HG03064 (cell line): ENCODE measurements at regions not wholly inside any gene's neighbourhood (a gene's known extent, or its start where the extent isn't known, plus 50 kb on each side); places are given as distances from the start of the nearest gene placed in this dataset.

Experiments
- ATAC-seq: cut with Tn5 transposase; IDR thresholded peaks from one replicate; pipeline ENCODE4 v1.9.1; 2021; ENCODE audit warnings: low read depth; ENCODE audit not compliant: unreplicated experiment

DNA sequence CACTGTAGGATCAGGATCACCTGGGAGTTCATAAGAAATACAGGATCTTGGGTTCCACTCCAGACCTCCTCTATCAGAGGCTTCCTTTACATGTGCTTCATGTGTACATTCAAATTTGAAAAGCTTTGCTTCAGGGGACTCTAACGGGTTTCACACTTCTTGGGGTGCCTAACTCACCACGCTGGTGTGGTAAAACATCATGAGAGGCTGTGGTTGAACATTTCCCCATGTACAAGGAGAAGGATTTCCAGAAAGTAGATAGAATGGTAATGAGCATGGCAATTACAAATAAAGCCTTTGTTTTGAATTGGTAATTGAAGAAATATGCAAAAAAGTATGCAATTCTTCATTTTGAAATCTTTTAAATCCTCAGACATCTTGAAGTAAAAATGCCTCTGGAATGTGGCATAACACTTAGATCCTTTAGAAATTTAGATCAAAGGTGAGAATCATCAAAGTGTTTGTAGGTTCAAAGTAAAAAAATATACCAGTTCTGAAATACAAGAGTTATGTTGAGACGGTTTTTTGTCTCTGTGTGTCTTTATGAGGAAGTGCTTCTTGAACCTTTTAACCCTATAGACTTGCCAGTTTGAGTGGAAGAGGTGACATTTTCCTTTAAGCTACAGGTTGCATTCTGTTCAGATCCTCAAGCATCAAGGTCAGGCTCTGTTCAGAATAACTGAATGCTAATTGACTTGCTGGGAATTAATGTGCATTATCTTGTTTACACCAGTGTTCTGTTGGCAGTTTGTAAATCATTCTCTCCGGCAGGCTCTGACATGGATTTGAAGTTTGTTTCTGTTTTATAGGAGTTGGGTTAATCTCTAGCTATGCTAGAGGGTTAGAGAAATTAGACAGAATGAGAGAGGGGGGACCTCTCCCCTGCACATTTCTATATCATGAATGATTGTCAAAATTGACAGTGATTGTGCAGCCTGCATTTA, 415.3 kb downstream of the MAN2A1 start:
- no peak for ATAC-seq

DNA sequence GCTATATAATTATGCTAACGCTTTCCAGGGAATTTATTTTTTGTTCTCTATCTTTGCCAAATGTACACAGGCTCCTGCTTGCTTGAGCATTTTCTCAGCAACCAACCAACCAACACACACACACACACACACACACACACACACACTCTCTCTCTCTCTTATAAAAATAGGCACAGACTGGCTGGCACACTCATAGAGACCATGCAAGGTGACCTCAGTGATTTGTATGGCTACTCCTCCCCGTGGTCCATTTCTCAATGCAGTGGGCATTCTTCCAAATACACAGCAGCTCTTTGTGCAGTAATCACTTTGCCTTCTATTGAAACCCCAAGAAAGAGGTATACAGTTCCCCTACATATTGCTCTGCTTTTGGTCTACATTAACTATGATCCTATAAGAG, 416.0 kb downstream of the MAN2A1 start:
- no peak for ATAC-seq

DNA sequence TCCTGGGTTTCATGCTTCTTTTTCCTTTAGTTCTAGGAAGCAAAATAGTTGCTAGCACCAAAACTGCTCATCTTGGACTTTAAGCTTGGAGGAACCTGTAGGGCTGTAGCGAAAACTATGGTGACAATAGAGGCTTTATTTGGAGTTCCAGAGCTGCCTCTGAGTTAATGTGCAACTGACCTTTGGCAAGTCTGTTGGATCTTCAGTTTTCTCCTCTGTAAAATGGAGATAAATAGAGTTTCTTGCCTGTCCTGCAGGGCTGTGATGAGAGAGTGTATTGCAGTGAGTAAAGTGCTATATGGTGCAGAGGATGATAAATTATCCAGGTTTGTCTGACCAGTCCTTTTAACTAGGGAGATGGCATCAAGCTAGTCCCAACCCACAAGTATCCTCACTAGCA, 417.0 kb downstream of the MAN2A1 start:
- ATAC-seq, result no peak

DNA sequence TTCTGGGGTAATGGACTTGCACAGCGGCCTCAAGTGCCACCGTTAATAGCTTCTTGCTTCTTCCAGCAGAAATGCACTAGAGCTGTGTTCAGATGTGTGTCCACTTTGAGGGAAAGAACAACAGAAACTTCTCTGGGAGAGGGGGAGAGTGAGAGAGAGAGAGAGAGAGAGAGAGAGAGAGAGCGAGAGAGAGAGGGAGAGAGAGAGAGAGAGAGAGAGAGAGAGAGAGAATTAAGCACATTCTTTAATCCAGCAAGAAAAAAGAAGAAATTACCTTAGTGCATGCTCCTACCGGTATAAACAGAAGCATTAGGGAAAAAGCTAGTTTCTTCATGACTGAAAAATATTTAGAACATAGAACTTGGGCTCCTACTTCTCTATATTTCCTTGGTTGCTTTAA, 418.8 kb downstream of the MAN2A1 start:
- no peak for ATAC-seq

DNA sequence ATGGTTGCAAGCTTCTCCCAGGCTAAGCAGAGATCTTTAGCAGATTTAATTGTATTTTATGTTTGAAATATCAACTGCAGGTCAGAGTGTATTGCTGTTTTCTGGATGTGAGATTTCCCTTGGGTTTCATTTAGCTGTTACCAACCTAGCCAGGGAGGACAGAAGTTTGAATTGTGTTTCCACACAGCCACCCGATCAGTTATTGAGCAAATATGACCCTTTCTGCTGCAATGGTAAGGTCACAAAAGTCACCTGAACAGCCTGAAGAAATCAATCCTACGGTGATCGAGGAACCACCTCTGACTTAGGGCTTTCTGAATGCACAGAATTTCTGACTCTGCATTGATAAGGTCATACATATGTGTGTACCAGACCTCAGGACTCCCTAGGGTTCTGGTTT, 419.9 kb downstream of the MAN2A1 start:
- ATAC-seq, result no peak

DNA sequence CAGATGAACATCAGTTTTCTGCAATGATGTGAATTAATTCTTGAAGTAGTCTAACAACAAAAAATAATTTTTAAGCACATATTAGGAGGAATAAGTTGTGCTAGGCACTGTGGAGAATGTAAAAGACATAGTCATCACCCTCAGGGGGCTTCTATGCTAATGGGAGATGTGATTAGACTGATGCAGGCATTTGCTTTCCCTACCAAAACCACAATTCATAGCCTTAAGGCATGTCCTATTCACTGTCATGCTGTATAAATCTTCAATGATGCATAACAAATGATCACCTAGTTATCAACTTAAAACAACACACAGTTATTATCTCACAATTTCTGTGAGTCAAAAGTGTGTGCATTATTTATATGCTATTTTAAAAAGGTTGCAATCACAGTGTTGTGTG, 422.6 kb downstream of the MAN2A1 start:
- no peak for ATAC-seq

DNA sequence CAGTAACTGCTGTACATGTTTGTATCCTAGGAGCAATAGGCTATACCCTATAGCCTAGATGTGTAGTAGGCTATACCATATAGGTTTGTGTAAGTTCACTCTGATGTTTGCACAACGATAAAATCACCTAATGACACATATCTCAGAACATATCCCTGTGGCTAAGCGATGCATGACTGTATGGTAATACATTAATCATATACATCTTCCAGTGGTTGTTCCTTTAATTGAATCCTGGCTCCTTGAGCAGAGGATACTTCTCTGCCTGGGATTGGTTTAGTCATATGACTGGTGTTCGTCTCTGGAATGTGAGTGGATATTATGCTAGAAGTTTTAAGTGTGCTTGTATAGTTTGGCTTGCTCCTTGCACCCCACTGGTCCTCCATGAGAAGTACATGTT, 425.8 kb downstream of the MAN2A1 start:
- ATAC-seq, result no peak

DNA sequence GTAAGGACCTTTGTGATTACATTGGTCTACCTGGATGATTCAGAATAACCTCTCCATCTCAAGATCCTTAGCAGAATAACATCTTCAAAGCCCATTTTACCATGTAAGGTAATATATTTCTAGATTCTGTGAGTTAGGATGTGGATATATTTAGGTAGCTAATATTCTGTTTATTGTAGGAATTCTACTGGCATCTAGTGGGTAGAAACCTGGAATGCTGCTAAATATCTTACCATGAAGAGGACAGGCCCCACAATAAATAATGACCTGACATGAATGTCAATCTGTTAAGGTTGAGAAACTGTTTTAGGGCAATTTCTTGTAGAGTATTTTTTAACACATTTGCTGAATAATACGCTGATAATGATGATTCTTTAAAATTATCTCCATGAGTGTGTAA, 426.8 kb downstream of the MAN2A1 start:
- no peak for ATAC-seq

DNA sequence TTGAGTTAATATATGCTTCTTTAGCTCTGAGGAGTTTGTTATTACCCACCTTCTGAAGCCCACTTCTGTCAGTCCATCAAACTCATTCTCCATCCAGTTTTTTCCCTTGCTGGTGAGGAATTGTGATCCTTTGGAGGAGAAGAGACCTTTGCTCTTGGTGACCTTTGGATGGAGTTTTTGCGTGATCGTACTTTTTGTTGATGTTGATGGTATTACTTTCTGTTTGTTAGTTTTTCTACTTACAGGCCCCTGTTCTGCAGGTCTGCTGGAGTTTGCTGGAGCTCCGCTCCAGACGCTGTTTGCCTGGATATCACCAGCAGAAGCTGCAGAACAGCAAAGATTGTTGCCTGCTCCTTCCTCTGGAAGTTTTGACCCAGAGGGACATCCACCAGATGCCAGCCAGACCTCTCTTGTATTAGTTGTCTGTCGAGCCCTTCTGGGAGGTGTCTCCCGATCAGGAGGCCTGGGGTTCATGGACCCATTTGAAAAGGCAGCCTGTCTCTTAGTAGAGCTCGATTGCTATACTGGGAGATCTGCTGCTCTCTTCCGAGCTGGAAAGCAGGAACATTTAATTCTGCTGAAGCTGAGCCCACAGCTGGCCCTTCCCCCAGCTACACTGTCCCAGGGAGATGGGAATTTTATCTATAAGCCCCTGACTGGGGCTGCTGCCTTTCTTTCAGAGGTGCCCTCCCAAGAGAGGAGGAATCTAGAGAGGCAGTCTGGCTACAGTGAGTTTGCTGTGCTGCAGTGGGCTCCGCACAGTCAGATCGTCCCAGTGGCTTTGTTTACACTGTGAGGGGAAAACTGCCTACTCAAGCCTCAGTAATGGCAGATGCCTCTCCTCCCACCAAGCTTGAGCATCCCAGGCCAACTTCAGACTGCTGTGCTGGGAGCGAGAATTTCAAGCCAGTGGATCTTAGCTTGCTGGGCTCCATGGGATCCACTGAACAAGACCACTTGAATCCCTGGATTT, 445.5 kb downstream of the MAN2A1 start:
- no peak for ATAC-seq

DNA sequence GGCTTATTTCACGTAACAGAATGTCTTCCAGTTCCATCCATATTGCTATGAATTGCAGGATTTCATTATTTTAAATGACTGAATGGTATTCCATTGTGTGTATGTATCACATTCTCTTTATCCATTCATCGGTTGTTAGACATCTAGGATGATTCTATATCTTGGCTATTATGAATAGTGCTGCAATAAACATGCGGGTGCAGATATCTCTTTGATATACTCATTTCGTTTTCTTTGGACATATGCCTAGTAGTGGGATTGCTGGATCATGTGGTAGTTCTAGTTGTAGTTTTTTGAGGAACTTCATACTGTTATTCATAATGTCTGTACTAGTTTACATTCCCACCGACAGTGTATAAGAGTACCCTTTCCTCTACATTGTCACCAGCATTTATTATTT, 460.5 kb downstream of the MAN2A1 start:
- no peak for ATAC-seq

DNA sequence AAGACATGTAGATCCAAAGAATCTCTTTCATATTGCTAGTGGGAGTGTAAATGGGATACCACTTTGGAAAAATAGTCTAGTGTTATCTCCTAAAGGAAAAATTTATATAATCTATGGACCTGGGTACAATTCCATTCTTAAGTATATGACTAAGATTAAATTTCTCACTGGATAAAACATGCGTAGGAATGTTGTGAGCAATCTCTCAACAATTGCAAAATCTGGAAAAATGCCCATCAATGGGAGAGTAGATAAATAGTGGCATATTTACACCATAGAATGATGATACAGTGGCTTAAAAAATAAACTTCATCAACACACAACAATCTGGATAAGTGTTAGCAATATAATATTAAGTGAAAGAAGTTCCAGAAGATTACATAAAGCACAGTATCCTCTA, 469.5 kb downstream of the MAN2A1 start:
- no peak for ATAC-seq

DNA sequence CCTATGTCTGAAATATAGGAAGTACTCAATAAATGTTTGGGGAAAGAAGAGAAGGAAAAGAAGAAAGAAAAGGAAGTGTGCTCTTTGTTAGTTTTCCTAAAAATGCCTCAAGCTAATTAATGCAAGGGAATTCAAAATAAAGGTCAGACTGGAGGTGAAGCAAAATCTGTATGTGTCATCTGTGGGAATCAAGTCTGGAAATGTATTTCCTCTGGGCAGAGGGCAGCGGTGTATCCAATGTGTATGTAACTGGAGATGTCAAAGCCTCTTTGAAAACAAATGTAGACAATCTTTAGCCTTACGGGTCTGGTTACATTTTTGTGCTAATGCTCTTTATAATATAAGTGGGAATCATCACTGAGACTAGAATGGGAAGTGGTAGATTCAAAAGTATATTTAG, 471.4 kb downstream of the MAN2A1 start:
- no peak for ATAC-seq

DNA sequence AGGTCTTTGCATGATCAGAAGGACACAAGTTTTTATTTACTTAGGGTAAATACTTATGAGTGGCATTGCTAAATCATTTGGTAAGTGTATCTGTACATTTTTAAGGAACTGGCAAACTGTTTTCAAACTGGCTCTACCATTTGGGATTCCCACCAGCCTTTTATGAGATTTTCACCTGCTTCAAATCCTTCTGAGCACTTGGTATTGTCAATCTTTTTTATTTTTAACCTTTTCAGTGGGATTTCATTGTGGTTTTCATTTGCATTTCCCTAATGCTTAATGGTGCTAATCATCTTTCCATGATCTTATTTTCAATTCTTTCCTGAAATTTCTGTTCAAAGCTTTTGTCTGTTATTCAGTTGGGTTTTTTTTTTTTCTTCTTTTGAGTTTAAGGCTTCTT, 475.6 kb downstream of the MAN2A1 start:
- ATAC-seq, result no peak

DNA sequence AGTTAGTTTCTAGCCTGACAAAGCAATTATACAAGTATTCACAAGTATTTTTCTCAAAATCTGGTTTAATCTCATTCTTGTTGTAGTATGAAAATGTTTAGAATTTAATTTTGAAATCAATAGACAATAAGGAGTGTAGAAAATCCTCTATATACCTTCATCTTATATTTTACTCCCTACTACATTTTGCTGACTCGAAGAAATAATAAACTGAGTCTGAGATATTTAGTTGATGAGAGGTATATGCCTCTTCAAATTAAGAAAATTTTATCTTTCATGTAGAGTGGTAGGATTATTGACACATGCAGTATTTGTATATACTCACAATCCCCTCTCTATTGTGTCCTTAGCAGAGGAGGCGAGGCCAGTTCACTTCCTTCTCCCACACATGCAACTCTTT, 477.7 kb downstream of the MAN2A1 start:
- no peak for ATAC-seq

DNA sequence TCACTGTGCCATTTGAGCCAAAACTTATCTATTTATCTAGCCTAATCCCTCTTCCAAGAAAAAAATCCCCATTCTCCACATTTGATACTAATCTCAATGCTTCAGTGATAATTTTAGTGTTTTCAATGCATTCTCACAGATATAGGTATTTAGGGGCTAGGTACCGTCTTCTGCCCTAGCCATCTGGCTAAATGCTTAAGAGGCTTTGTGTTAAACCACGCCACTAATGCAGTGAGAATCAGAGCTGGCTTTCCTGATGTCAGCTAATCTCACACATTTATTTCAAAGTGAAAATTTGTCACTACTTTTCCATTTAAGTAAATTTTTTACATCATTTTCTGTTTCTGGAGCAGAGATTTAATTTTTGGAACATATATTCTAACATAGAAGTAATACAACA, 479.7 kb downstream of the MAN2A1 start:
- no peak for ATAC-seq

DNA sequence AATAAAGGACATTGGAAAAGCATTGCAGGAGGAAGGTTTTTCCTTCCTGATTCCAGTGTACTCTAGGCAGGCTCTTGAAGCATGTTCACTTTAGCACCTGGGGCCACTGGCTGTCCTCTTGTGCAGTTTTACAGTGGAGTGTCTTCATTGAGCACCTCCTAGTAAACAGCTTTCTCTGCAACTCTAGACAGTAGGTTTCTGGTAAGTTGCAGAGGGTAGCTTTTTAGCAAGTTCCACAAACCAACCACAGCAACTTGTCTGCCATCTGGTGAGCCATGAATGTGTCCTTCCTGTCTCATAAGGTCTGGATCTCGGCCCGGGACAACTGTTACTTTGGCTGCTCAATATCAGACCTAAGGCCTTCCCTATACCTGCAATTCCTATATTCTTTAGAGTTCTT, 488.0 kb downstream of the MAN2A1 start:
- no peak for ATAC-seq

DNA sequence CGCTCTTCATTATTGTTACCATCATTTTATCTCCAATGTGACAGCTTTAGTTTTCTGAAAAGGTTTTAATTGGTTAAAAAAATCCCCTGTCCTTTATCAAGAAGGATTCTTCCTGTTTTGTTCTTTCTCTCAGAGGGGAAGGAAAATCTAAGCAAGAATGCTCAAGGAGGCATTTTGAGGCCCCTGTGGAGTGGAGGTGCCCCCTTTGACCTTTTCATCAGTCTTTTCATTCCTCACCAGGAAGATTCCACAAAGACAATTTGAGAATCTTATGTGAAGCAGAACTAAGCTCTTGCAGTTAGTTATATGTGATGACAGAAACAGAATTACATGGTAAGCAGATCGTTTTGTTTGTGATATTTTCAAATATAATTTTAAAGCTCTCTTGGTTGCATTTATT, 489.6 kb downstream of the MAN2A1 start:
- ATAC-seq, result no peak

DNA sequence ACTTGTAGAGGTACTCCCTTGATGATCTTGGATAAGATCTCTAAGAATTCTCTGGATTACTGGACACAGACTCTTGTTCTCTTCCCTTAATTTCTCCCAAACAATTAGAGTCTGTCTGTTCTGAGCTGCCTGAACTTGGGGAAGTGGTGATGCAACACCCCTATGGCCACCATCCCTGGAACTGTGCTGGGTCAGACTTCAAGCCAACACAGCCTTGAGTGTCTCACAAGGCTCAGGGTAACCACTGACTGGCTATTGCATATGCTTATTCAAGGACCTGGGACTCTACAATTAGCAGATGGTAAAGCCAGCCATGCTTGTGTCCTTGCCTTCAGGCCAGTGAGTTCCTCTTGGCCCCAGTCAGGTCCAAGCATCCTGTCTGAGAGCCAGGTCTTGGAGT, 504.5 kb downstream of the MAN2A1 start:
- no peak for ATAC-seq

DNA sequence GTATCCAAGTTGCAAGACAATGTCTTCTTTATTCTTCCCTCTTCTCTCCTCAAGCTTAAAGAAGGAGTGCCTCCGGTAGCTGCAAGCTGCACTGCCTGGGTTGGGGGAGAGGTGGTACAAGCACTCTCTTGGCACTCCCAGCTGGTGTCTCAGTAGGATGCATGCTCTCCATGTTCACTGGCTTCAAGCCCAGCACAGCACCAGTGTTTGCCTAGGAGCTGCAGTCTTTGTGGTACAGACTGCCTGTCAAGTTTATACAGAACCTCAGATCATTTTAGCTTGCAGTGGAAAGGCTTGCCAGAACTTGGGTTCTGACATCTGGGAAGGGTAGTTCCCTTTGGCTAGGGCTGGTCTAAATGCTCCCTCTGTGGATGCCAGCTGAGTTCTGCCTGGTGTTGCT, 505.6 kb downstream of the MAN2A1 start:
- ATAC-seq, result no peak

DNA sequence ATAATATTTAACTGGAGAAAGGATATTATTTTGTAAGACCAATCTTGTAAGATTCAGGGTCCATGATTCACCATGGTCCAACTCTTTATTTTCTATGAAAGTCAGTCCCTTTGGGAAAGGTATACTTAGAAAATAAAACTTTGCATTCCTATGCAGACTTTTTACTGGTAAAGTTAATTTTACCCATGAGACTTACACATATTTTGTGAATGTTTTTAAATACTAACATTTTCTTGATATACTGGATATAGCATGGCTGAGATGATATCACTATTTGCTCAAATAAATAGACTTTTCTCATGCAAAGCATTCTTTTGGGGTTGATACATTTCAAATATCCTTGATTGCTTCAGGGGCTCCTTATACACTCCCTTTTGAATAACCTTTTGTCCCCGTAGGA, 512.1 kb downstream of the MAN2A1 start:
- no peak for ATAC-seq

DNA sequence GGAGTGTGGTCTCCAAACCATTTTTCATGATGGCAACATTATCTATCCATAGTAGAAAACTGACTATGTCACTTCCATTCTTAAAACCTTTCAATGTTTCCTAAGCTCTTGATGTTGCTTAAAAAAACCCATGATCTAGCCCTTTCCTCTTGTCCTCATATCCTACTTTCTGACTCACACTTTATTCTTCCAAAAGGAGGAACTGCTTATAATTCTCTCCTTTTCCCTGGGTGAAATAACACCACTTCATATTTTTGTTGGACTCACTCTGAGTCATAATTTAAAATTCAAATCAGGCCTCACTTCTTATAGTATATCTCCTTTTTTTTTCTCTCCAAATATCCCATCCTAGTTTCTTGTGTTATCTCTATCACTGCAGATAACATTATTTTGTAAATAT, 513.9 kb downstream of the MAN2A1 start:
- no peak for ATAC-seq

DNA sequence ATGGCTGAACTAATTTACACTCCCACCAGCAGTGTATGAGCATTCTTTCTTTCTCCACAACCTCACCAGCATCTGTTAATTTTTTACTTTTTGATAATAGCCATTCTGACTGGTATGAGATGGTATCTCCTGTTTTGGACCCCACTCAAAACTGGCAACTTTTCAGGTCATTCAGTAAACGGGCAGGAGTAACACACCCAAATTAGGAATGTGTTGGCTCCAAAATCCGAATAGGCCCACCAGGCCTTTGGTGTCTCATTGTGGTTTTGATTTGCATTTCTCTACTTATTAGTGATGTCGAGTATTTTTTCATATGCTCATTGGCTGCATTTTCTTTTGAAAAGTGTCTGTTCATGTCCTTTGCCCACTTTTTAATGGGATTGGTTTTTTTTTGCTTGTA, 517.1 kb downstream of the TMEM232 start:
- no peak for ATAC-seq
